Esophagus squamous epithelium (tissue), 5 donors: ENCODE measurements at regions not wholly inside any gene's neighbourhood (a gene's known extent, or its start where the extent isn't known, plus 50 kb on each side); places are given as distances from the start of the nearest gene placed in this dataset.

Experiments used
- DNase-seq: peaks from one replicate; lab custom pipeline; 2025; lab: John Stamatoyannopoulos, UW
- H3K27ac ChIP-seq, 4 donors: fragments of 200-600 bp; sonication (generic); one replicate each; pipeline ENCODE4 v1.5.1; 2016 to 2019; ENCODE audit warnings: mild to moderate bottlenecking in 1 of 4
- H3K27me3 ChIP-seq, 4 donors: fragments of 200-600 bp; sonication (generic); 1 replicate in 3 of 4; 2 replicates in 1 of 4; pipeline versions ENCODE4 v1.5.1 to v1.6.0; 2017 to 2021; ENCODE audit warnings: antibody characterized with exemption in 1 of 4
- H3K36me3 ChIP-seq, 3 donors: fragments of 200-600 bp; sonication (generic); one replicate each; pipeline ENCODE4 v1.5.1; 2016 to 2019
- H3K4me1 ChIP-seq, 3 donors: fragments of 200-600 bp; sonication (generic); one replicate each; pipeline ENCODE4 v1.5.1; 2017 to 2019
- H3K4me3 ChIP-seq, 4 donors: fragments of 200-600 bp; sonication (generic); 1 replicate in 3 of 4; 2 replicates in 1 of 4; pipeline ENCODE4 v1.5.1; 2016 to 2019; ENCODE audit warnings: mild to moderate bottlenecking in 2 of 4, moderate library complexity in 1 of 4
- H3K9me3 ChIP-seq, 3 donors: fragments of 200-600 bp; sonication (generic); one replicate each; pipeline ENCODE4 v1.5.1; 2016 to 2019
- POLR2A ChIP-seq, 4 donors: fragments of 450-650 bp; IDR thresholded peaks; one replicate each; pipeline ENCODE4 v1.6.1; 2017; ENCODE audit warnings: antibody characterized with exemption in 4 of 4, mild to moderate bottlenecking in 4 of 4, moderate library complexity in 3 of 4
- WGBS, 2 donors: methylation state at CpG; one replicate each; pipeline ENCODE4 v1.1.5; 2018; 5-methylcytosine and 5-hydroxymethylcytosine counted together
- intact Hi-C: fragments of 100-400 bp; cut with DNase I; formaldehyde crosslinking; loops from one replicate; pipeline ENCODE4 v1.15.0; 2022
- TF ChIP-seq, protein P1 (sequence below), 6 experiments: fragments of 450-650 bp in 4 of 6; fragments of 200-600 bp in 2 of 6; sonication (generic) in 2 of 6; IDR thresholded peaks; one replicate each; pipeline ENCODE4 v1.5.1; 2016 to 2019; ENCODE audit warnings: antibody characterized with exemption in 6 of 6, mild to moderate bottlenecking in 4 of 6, moderate library complexity in 4 of 6
- donor health status: DM: yes; HTN: yes; CAD: no.

DNA sequence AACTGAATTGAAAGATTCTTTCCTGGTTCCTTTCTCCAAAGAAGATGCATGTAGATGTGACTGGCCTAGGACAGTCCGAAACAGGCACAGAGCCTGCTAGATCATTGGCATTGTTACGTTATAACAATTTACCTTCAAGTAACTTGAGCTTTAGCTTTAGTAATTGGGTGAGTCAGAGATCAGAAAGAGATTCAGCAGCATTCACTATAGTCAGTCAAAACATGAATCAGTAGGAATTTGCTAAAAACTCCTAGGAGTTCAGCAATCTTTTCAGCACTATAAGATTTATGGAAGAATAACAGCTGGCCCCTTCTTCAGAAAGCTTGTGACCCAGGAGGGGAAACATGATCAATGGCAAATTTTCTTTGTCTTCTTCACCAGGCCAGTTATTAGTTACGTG lies 281.7 kb upstream of the PRDM1 start:
- 30 to 67% methylated on average over 3 of the region's 3 CpGs for WGBS, 2 donors
- H3K27me3 ChIP-seq = no peaks in the 10 kb centered on the region

DNA sequence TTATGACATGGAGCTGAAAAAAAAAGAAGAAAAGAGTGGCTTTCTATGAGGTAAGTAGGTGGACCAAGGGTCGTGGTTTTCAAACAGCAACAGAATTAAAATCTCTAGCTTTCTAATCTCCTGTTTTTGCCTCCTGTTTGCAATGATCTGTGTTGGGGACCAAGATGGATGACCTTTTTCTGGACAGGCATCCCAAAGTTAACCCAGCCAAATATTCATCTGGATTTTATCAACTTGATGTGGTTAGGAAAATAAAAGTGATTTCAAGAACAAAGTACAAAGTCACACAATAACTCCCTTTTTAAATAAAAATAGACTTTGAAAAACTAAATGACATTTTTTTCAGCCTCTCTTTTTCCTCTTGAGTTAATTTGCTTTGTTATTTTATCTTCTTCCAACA lies 282.1 kb upstream of the PRDM1 start:
- Histone ChIP-seq H3K9me3 (no peaks in the 10 kb centered on the region), H3K27ac (peak overlapping the region in 2 of 4 donors; percentile 12 to 44), H3K4me1 (peaks cover 4 to 30% (median 5%) of the 10 kb centered on the region in 3 donors), H3K4me3 (no peak overlapping the region), H3K27me3 (no peaks in the 10 kb centered on the region), H3K36me3 (no peaks in the 10 kb centered on the region)
- intact Hi-C loops = no loop called here
- TF ChIP-seq, protein P1, sequence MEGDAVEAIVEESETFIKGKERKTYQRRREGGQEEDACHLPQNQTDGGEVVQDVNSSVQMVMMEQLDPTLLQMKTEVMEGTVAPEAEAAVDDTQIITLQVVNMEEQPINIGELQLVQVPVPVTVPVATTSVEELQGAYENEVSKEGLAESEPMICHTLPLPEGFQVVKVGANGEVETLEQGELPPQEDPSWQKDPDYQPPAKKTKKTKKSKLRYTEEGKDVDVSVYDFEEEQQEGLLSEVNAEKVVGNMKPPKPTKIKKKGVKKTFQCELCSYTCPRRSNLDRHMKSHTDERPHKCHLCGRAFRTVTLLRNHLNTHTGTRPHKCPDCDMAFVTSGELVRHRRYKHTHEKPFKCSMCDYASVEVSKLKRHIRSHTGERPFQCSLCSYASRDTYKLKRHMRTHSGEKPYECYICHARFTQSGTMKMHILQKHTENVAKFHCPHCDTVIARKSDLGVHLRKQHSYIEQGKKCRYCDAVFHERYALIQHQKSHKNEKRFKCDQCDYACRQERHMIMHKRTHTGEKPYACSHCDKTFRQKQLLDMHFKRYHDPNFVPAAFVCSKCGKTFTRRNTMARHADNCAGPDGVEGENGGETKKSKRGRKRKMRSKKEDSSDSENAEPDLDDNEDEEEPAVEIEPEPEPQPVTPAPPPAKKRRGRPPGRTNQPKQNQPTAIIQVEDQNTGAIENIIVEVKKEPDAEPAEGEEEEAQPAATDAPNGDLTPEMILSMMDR (IDR thresholded peaks at IDR 0.05) = no peak
- no peak for TF ChIP-seq POLR2A (IDR thresholded peaks at IDR 0.05)
- 50 to 69% methylated on average over 1 of the region's 1 CpG for WGBS, 2 donors
- no peak for DNase-seq

More for the DNA sequence above, 281.7 kb upstream of the PRDM1 start:
- intact Hi-C loops = no loop called here
- H3K36me3 ChIP-seq = no peaks in the 10 kb centered on the region
- no peaks in the 10 kb centered on the region for H3K9me3 ChIP-seq
- peak overlapping the region in 3 of 4 donors; percentile 3 to 44 (median 12) for H3K27ac ChIP-seq
- peaks cover 5 to 30% (median 5%) of the 10 kb centered on the region in 3 donors for H3K4me1 ChIP-seq
- no peak overlapping the region for H3K4me3 ChIP-seq
- no peak for DNase-seq
- TF ChIP-seq, protein P1 (IDR thresholded peaks at IDR 0.05) = no peak
- no peak for TF ChIP-seq POLR2A (IDR thresholded peaks at IDR 0.05)

DNA sequence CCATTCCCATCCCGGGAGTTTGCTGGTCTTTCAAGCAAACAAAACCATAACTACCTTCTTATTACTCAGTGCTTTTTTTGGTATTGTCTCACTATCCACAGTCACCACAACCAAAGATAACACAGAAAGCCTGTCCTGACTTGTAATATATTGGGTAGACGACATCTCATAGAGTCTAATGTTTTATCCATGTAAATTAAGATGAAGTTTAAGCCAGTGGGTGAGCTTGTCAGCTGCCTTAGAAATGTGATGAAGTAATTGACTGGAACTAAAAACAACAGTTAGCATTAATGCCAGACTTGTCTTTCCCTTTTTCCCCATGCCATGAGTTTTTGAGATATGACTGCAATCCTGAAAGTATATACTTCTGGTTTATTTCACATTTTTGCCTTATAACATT lies 282.7 kb upstream of the PRDM1 start:
- H3K9me3 ChIP-seq = no peaks in the 10 kb centered on the region
- peaks cover 5 to 31% (median 9%) of the 10 kb centered on the region in 3 donors for H3K4me1 ChIP-seq
- H3K4me3 ChIP-seq = no peak overlapping the region
- intact Hi-C loops = no loop called here
- H3K27me3 ChIP-seq = no peaks in the 10 kb centered on the region
- H3K27ac ChIP-seq = peak overlapping the region in 1 of 4 donors; percentile 12
- whole genome bisulfite sequencing, 2 donors = 26 to 46% methylated on average over 2 of the region's 2 CpGs
- TF ChIP-seq POLR2A (IDR thresholded peaks at IDR 0.05) = no peak
- TF ChIP-seq, protein P1 (IDR thresholded peaks at IDR 0.05) = no peak
- DNase-seq = no peak
- H3K36me3 ChIP-seq = no peaks in the 10 kb centered on the region

DNA sequence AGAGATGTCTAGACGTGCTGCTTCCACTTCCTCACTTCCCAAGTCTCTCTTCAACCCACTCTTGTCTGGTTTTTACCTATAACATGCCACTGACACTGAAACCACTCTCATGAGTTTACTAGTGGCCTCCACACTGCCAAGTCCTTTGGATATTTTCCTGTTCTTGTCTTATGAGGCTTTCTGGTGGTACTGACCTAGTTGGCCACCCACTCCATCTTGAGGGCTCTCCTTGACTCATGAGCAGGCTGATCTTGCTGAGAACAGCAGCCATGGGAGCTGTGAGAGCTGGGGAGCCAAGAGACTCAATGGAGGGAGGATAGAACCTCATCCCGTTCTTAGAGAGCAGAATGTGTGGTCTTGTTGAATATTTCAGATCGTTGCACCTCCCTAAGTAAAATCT lies 283.4 kb upstream of the PRDM1 start:
- intact Hi-C loops = no loop called here
- H3K9me3 ChIP-seq = no peaks in the 10 kb centered on the region
- TF ChIP-seq, protein P1 (IDR thresholded peaks at IDR 0.05) = no peak
- TF ChIP-seq POLR2A (IDR thresholded peaks at IDR 0.05) = no peak
- no peaks in the 10 kb centered on the region for H3K27me3 ChIP-seq
- H3K36me3 ChIP-seq = no peaks in the 10 kb centered on the region
- no peak overlapping the region for H3K4me3 ChIP-seq
- 91 to 98% methylated on average over 3 of the region's 3 CpGs for whole genome bisulfite sequencing, 2 donors
- H3K27ac ChIP-seq = no peak overlapping the region
- DNase-seq = no peak
- H3K4me1 ChIP-seq = peaks cover 5 to 38% (median 16%) of the 10 kb centered on the region in 3 donors

- H3K27ac ChIP-seq = peak overlapping the region in 3 of 4 donors; percentile 0 to 86 (median 26)
- H3K4me1 ChIP-seq = peaks cover 5 to 53% (median 23%) of the 10 kb centered on the region in 3 donors
- H3K4me3 ChIP-seq = no peak overlapping the region
- H3K27me3 ChIP-seq = no peaks in the 10 kb centered on the region
- TF ChIP-seq, protein P1 (IDR thresholded peaks at IDR 0.05) = no peak
- no peak for TF ChIP-seq POLR2A (IDR thresholded peaks at IDR 0.05)
- H3K9me3 ChIP-seq = no peaks in the 10 kb centered on the region
- intact Hi-C loops = no loop called here
- WGBS, 2 donors = 53 to 73% methylated on average over 2 of the region's 2 CpGs
- H3K36me3 ChIP-seq = no peaks in the 10 kb centered on the region
- no peak for DNase-seq
Observed at GRCh38 chr6:105800871-105801270, 285.3 kb upstream of the PRDM1 start.
